Thyroid gland (tissue), 4 donors: ENCODE measurements at regions not wholly inside any gene's neighbourhood (a gene's known extent, or its start where the extent isn't known, plus 50 kb on each side); places are given as distances from the start of the nearest gene placed in this dataset.
A peak's percentile ranks its signal among the peaks of the same experiment; 100 is the strongest.

Experiments used
- DNase-seq, 2 donors: peaks; one replicate each; pipeline ENCODE4 v3.0.0-alpha.2; 2019
- H3K27ac ChIP-seq, 3 donors: fragments of 200-600 bp; sonication (generic); 1 replicate in 2 of 3; 2 replicates in 1 of 3; pipeline ENCODE4 v1.5.1; 2016 to 2019; ENCODE audit warnings: mild to moderate bottlenecking in 1 of 3, moderate library complexity in 1 of 3
- H3K27me3 ChIP-seq: fragments of 200-600 bp; sonication (generic); one replicate; pipeline ENCODE4 v1.5.1; 2019
- H3K36me3 ChIP-seq, 2 donors: fragments of 200-600 bp; sonication (generic); one replicate each; pipeline ENCODE4 v1.5.1; 2016 to 2019
- H3K4me1 ChIP-seq, 2 donors: fragments of 200-600 bp; sonication (generic); one replicate each; pipeline ENCODE4 v1.5.1; 2017 to 2019
- H3K4me3 ChIP-seq, 3 donors: fragments of 200-600 bp; sonication (generic); replicated peaks in 1 of 3; 1 replicate in 2 of 3; 2 replicates in 1 of 3; pipeline ENCODE4 v1.5.1; 2016; ENCODE audit warnings: mild to moderate bottlenecking in 1 of 3
- H3K9me3 ChIP-seq: fragments of 200-600 bp; sonication (generic); one replicate; pipeline ENCODE4 v1.5.1; 2017
- CTCF ChIP-seq, 6 experiments: fragments of 200-600 bp in 3 of 6; fragments of 450-650 bp in 3 of 6; sonication (generic) in 3 of 6; IDR thresholded peaks; one replicate each; pipeline ENCODE4 v1.5.1; 2016 to 2019; ENCODE audit warnings: antibody characterized with exemption in 6 of 6, mild to moderate bottlenecking in 2 of 6, inconsistent platforms in 1 of 6, moderate library complexity in 1 of 6
- POLR2A ChIP-seq, 2 donors: fragments of 450-650 bp; IDR thresholded peaks; one replicate each; pipeline ENCODE4 v1.6.1; 2017; ENCODE audit warnings: antibody characterized with exemption in 2 of 2, mild to moderate bottlenecking in 2 of 2, moderate library complexity in 1 of 2
- WGBS, 2 donors: methylation state at CpG; one replicate each; pipeline ENCODE4 v1.1.5; 2017; 5-methylcytosine and 5-hydroxymethylcytosine counted together
- intact Hi-C: fragments of 100-400 bp; cut with DNase I; formaldehyde crosslinking; loops from one replicate; pipeline ENCODE4 v1.15.1; 2023

GRCh38 chr6:148112851-148113319 is 229.8 kb upstream of the SASH1 start:
- Histone ChIP-seq H3K27ac (no peak overlapping the region), H3K9me3 (no peaks in the 10 kb centered on the region), H3K36me3 (no peaks in the 10 kb centered on the region), H3K4me3 (no peak overlapping the region), H3K27me3 (no peaks in the 10 kb centered on the region), H3K4me1 (peaks cover under 1 to 22% of the 10 kb centered on the region in 2 donors)
- intact Hi-C loops, result no loop called here
- TF ChIP-seq POLR2A (IDR thresholded peaks at IDR 0.05) (no peak), CTCF (IDR thresholded peaks at IDR 0.05) (no peak)
- peak; percentile 14 to 32 for DNase-seq
- 72 to 82% methylated on average over 2 of the region's 2 CpGs for WGBS, 2 donors

GRCh38 chr6:148116001-148116400 is 226.6 kb upstream of the SASH1 start:
- DNase-seq, result no peak
- H3K4me3 ChIP-seq, result no peak overlapping the region
- H3K9me3 ChIP-seq, result no peaks in the 10 kb centered on the region
- H3K36me3 ChIP-seq, result no peaks in the 10 kb centered on the region
- no peak overlapping the region for H3K27ac ChIP-seq
- WGBS, 2 donors, result 72 to 76% methylated on average over 3 of the region's 3 CpGs
- TF ChIP-seq CTCF (IDR thresholded peaks at IDR 0.05) (no peak), POLR2A (IDR thresholded peaks at IDR 0.05) (no peak)
- intact Hi-C loops, result no loop called here
- H3K4me1 ChIP-seq, result no peaks in the 10 kb centered on the region
- H3K27me3 ChIP-seq, result no peaks in the 10 kb centered on the region

- Histone ChIP-seq H3K36me3 (no peaks in the 10 kb centered on the region), H3K4me1 (no peaks in the 10 kb centered on the region), H3K4me3 (no peak overlapping the region), H3K27me3 (no peaks in the 10 kb centered on the region), H3K9me3 (no peaks in the 10 kb centered on the region), H3K27ac (no peak overlapping the region)
- intact Hi-C loops, result no loop called here
- WGBS, 2 donors, result 93 to 98% methylated on average over 1 of the region's 1 CpG
- no peak for TF ChIP-seq CTCF (IDR thresholded peaks at IDR 0.05)
- TF ChIP-seq POLR2A (IDR thresholded peaks at IDR 0.05), result no peak
- DNase-seq, result no peak
Observed at GRCh38 chr6:148118244-148118643, 224.4 kb upstream of the SASH1 start.

GRCh38 chr6:148128014-148128730 is 214.5 kb upstream of the SASH1 start:
- no peak overlapping the region for H3K4me3 ChIP-seq
- H3K36me3 ChIP-seq, result no peaks in the 10 kb centered on the region
- intact Hi-C loops, result no loop called here
- TF ChIP-seq CTCF (IDR thresholded peaks at IDR 0.05) (no peak), POLR2A (IDR thresholded peaks at IDR 0.05) (no peak)
- H3K4me1 ChIP-seq, result no peaks in the 10 kb centered on the region
- no peak for DNase-seq
- H3K27me3 ChIP-seq, result no peaks in the 10 kb centered on the region
- H3K27ac ChIP-seq, result no peak overlapping the region
- no peaks in the 10 kb centered on the region for H3K9me3 ChIP-seq
- 89 to 90% methylated on average over 6 of the region's 6 CpGs for WGBS, 2 donors

GRCh38 chr6:148134592-148134991 is 208.0 kb upstream of the SASH1 start:
- no peaks in the 10 kb centered on the region for H3K36me3 ChIP-seq
- no peak for DNase-seq
- no peaks in the 10 kb centered on the region for H3K4me1 ChIP-seq
- 77 to 78% methylated on average over 6 of the region's 6 CpGs for WGBS, 2 donors
- no peaks in the 10 kb centered on the region for H3K27me3 ChIP-seq
- TF ChIP-seq CTCF (IDR thresholded peaks at IDR 0.05) (no peak), POLR2A (IDR thresholded peaks at IDR 0.05) (no peak)
- H3K4me3 ChIP-seq, result no peak overlapping the region
- no peak overlapping the region for H3K27ac ChIP-seq
- intact Hi-C loops, result no loop called here
- no peaks in the 10 kb centered on the region for H3K9me3 ChIP-seq
